ENCODE measurements at regions not wholly inside any gene's neighbourhood (a gene's known extent, or its start where the extent isn't known, plus 50 kb on each side); places are given as distances from the start of the nearest gene placed in this dataset.
A peak's percentile ranks its signal among the peaks of the same experiment; 100 is the strongest.

DNA sequence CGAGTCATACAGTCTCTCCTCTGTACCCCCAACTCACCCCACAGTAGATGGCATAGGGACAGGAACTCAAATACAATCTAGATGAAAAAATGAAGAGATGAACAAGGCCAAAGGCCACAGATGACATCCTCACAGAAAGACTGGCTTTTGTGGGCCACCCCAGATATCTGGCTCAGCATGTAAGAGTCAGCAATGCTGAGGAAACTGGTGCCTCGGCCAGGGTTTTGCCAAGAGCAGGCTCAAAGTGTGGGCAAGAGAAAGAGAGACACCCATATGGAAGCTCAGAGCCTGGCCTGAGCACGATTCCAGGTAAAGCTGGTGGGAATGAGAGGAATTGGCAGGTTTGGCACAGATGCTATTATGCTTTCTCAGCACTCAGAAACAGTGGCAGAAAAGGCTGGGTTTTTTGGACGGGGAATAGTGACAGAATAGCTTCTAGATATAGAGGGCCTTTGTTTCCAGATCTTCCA lies 460.6 kb downstream of the FOXO1 start:
- CTCF ChIA-PET, result interaction anchor here (0.9 to 1.5 kb wide), 5 partner anchors 10 to 855 kb away, joined by 3 to 6 read pairs (median 4); no protein-coding TSS in a partner anchor
- peaks cover 36% of the 10 kb centered on the region for H3K36me3 Mint-ChIP-seq (ENCODE audit: low read depth)
- no peak for DNase-seq
- peaks cover 40% of the 10 kb centered on the region for H3K4me1 Mint-ChIP-seq
- peaks cover 15% of the 10 kb centered on the region for H3K9me3 Mint-ChIP-seq
- H3K27me3 Mint-ChIP-seq, result no peaks in the 10 kb centered on the region
- POLR2A ChIA-PET, result interaction anchor here (1.0 kb wide), 1 partner anchor 460 kb away, joined by 3 read pairs; no protein-coding TSS in a partner anchor
- H3K27ac Mint-ChIP-seq, result peak overlapping the region; percentile 99
- no peak overlapping the region for H3K4me3 Mint-ChIP-seq

DNA sequence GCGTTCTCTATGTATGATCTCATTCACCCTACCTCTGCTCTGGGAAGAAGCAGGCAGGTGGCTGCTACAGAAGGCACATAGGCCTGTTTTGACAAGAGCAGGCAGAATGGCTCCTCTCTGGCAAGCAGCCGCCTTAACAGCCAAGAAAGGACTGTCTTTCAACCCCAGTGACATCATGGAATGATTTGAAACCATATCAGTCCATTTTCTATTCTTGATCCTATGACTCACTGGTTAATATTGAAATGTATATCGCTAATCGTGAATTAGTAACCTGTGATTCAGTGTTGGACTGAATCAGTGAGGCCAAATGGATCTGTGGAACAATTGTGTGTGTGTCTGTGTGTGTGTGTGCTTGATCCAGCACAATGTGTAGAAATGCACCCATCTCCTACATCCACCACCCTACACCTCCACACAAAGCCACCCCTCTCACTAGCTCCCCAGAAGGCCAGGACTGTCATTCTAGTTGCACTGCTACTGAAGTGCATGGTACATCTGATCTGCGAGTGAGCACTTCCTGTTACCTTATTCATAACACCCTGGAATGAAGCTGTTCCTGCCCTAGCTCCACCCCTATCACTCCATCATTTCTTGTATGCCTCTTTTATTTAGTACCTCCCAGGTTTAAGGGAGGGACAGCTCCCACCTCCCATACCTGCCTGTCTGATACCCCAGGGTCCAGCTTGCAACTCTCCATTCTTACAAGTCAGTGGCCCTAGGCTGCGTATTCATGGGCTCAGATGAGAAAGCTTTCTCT lies 460.0 kb downstream of the FOXO1 start:
- peak overlapping the region; percentile 99 for H3K27ac Mint-ChIP-seq
- H3K36me3 Mint-ChIP-seq (ENCODE audit: low read depth), result peaks cover 36% of the 10 kb centered on the region
- peak overlapping the region; percentile 45 for H3K4me3 Mint-ChIP-seq
- H3K4me1 Mint-ChIP-seq, result peaks cover 39% of the 10 kb centered on the region
- H3K9me3 Mint-ChIP-seq, result peaks cover 15% of the 10 kb centered on the region
- ChIA-PET POLR2A (interaction anchor here (1.0 kb wide), 1 partner anchor 459 kb away, joined by 3 read pairs; no protein-coding TSS in a partner anchor), CTCF (interaction anchor here (0.8 to 1.5 kb wide), 6 partner anchors 9 to 854 kb away, joined by 3 to 6 read pairs (median 4); no protein-coding TSS in a partner anchor)
- peak; percentile 45 for DNase-seq
- H3K27me3 Mint-ChIP-seq, result no peaks in the 10 kb centered on the region

DNA sequence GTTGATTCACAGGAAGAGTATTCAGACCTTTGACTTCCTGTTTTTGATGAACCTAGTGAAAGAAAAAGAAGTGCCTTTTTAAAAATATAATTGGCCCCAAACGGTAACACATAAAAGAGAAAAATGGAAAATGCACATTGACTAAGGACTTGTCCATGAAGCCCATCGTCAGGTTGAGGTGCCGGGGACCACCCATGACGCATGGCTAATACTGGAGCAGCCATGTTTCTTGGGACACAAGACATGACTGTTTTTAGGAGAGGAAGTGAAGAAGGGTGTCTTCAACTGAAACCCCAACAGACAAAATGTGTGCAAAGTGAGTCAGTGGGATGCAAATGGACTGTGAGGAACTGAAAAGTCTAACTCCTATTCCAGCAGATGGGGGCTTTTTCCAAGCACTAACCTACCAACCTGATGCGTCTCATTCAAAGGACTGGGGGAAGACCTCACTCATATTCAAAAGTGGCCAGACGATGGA lies 459.4 kb downstream of the FOXO1 start:
- Mint-ChIP-seq H3K4me1 (peaks cover 45% of the 10 kb centered on the region), H3K27ac (peak overlapping the region; percentile 99), H3K27me3 (no peaks in the 10 kb centered on the region), H3K4me3 (no peak overlapping the region), H3K9me3 (peaks cover 20% of the 10 kb centered on the region), H3K36me3 (ENCODE audit: low read depth) (peaks cover 37% of the 10 kb centered on the region)
- POLR2A ChIA-PET, result interaction anchor here (1.0 kb wide), 1 partner anchor 458 kb away, joined by 3 read pairs; no protein-coding TSS in a partner anchor
- CTCF ChIA-PET, result interaction anchor here (0.8 to 1.5 kb wide), 7 partner anchors 9 to 854 kb away, joined by 3 to 6 read pairs (median 4); no protein-coding TSS in a partner anchor
- no peak for DNase-seq

DNA sequence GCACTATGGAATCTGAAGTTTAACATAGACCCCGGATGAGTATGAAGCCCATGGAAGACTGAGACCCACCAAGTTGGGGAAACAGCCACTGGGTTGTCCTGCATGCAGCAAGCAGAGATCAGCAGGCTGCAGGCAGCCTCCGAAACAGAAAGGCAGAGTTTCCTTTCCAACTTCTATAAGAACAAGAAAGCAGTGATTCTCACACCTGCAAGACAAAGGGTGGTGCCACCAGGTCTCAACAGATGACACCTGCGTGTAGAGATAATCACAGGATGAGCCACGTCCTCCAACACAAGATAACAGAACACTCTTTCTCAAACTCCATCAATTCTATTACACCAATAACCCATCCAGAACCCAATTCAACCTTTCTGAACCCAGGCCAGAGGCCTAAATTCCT lies 457.9 kb downstream of the FOXO1 start:
- Mint-ChIP-seq H3K36me3 (ENCODE audit: low read depth) (peaks cover 38% of the 10 kb centered on the region), H3K27ac (peak overlapping the region; percentile 70), H3K27me3 (no peaks in the 10 kb centered on the region), H3K9me3 (peaks cover 20% of the 10 kb centered on the region), H3K4me3 (no peak overlapping the region), H3K4me1 (peaks cover 46% of the 10 kb centered on the region)
- CTCF ChIA-PET, result no interaction called here
- no peak for DNase-seq
- POLR2A ChIA-PET, result no interaction called here

DNA sequence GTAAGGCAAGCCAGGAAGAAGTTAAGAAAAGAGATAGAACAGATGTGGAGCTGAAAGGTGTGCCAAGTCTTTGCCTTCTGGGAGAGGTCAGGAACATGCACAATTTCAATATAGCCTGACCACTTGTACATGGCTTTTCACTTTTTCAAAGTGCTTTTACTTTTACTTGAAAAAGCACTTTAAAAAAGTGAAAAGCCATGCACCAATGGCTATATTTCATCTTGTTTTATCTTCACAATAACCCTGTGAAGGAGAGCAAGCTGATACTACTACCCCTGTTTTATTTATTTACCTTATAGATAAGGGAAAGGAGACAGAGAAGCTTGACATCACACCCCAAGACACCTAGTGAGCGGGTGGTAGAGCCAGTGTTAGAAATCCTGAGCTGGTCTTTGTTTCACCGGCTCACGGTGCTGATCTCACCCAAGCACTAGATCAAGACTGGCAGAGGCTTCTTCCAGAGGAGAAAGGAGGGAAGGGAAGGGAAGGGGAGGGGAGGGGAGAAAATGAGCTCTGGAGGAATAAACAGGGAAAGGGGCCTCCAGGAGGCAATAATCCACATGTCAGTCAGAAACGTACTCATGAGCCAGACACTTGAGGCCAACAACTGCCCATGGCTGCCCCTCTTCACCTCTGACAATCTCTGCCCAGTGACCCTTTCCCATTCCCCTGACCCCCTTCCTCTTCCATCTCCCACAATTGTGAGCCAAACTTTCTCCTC lies 455.4 kb downstream of the FOXO1 start:
- Mint-ChIP-seq H3K36me3 (ENCODE audit: low read depth) (peaks cover 25% of the 10 kb centered on the region), H3K9me3 (peaks cover 20% of the 10 kb centered on the region), H3K4me3 (no peak overlapping the region), H3K4me1 (peaks cover 40% of the 10 kb centered on the region), H3K27me3 (no peaks in the 10 kb centered on the region), H3K27ac (no peak overlapping the region)
- no peak for DNase-seq
- ChIA-PET CTCF (interaction anchor here (0.6 to 0.8 kb wide), 2 partner anchors 21 to 61 kb away, joined by 3 read pairs; no protein-coding TSS in a partner anchor), POLR2A (no interaction called here)

DNA sequence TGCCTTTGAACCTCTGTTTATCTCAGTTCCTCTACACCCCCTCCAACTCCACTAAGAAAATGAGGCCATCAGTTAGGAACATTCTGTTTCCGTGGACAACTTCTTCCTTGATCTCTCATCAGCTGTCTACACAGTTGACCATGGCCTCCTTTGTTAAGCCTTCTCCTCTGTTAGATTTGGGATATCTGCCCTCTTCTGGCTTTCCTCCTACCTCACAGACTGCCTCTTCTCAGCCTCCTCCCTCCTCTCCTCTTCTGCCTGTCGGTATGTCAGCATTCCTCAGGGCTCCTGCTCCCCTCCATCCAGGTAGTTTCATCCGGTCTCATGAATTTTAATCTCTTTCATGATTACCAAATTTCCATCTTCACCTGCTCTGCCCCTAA lies 454.9 kb downstream of the FOXO1 start:
- Mint-ChIP-seq H3K9me3 (peaks cover 20% of the 10 kb centered on the region), H3K27me3 (no peaks in the 10 kb centered on the region), H3K4me3 (no peak overlapping the region), H3K4me1 (peaks cover 35% of the 10 kb centered on the region), H3K36me3 (ENCODE audit: low read depth) (peaks cover 20% of the 10 kb centered on the region), H3K27ac (no peak overlapping the region)
- POLR2A ChIA-PET, result no interaction called here
- CTCF ChIA-PET, result interaction anchor here (0.6 to 1.4 kb wide), 3 partner anchors 11 to 62 kb away, joined by 3 to 7 read pairs (median 3); no protein-coding TSS in a partner anchor
- no peak for DNase-seq

DNA sequence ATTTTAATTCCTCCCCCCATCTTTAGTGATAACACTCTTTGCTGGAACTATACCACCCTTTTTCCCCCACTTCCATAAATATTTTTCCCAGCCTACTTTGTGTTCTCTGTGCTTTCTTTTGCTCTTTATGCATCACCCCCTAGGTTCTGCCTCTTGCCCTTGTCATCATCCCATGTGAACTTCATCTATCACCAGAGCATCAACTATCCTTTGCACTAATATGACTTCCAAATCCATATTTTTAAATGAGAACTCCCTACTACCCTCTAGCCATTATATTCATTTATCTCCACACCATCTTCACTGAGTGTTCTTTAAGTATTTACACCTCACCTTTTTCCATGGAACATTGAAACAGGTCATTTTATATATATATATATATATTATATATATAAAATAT lies 452.7 kb downstream of the FOXO1 start:
- CTCF ChIA-PET, result no interaction called here
- POLR2A ChIA-PET, result no interaction called here
- no peak overlapping the region for H3K4me3 Mint-ChIP-seq
- H3K27ac Mint-ChIP-seq, result no peak overlapping the region
- H3K9me3 Mint-ChIP-seq, result peaks cover 18% of the 10 kb centered on the region
- no peaks in the 10 kb centered on the region for H3K27me3 Mint-ChIP-seq
- H3K4me1 Mint-ChIP-seq, result peaks cover 19% of the 10 kb centered on the region
- no peak for DNase-seq
- peaks cover 6% of the 10 kb centered on the region for H3K36me3 Mint-ChIP-seq (ENCODE audit: low read depth)

DNA sequence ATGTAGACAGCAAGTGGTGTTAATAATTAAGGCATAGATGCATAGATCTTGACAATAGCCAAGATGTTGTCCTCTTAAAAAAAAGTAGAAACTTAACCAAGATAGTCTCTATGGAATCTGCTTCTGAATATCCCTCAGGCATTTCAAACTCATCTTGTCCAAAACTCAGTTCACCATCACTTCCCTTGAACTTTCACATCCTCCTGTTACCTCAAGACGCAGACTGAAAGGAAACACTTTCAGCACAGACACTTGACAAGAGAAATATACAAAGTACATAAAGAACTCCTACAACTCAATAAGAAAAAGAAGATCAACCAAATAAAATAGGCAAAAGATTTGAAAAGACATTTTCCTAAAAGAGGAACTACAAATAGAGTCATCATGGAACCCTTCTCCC lies 451.1 kb downstream of the FOXO1 start:
- ChIA-PET POLR2A (no interaction called here), CTCF (interaction anchor here (1.0 kb wide), 1 partner anchor 9 kb away, joined by 3 read pairs; no protein-coding TSS in a partner anchor)
- H3K27me3 Mint-ChIP-seq, result no peaks in the 10 kb centered on the region
- no peak for DNase-seq
- peaks cover 19% of the 10 kb centered on the region for H3K9me3 Mint-ChIP-seq
- no peak overlapping the region for H3K27ac Mint-ChIP-seq
- H3K4me3 Mint-ChIP-seq, result no peak overlapping the region
- peaks cover 9% of the 10 kb centered on the region for H3K36me3 Mint-ChIP-seq (ENCODE audit: low read depth)
- H3K4me1 Mint-ChIP-seq, result peaks cover 22% of the 10 kb centered on the region

DNA sequence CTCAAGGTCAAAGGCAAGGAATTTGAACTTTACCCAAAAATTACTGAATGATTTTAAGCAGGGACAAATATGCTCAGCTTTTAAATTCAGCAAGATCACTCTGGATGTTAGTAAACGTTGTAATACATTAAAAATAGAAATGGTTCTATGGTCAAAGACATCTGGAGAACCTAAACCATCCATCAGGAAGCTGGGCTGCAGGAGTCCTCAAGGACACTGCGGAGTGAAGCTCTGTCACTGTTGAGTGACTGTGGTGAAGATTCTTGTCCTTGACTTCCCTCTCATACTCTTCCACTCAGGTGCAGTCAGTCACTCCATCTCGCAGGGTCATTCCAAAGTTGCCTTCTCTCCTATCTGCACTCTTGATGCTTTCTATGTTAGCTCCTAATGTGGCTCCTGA lies 450.7 kb downstream of the FOXO1 start:
- H3K4me3 Mint-ChIP-seq, result no peak overlapping the region
- H3K27ac Mint-ChIP-seq, result no peak overlapping the region
- H3K4me1 Mint-ChIP-seq, result peaks cover 27% of the 10 kb centered on the region
- ChIA-PET POLR2A (no interaction called here), CTCF (interaction anchor here (1.0 kb wide), 2 partner anchors 10 kb away, joined by 3 read pairs; no protein-coding TSS in a partner anchor)
- H3K9me3 Mint-ChIP-seq, result peaks cover 20% of the 10 kb centered on the region
- H3K27me3 Mint-ChIP-seq, result no peaks in the 10 kb centered on the region
- H3K36me3 Mint-ChIP-seq (ENCODE audit: low read depth), result peaks cover 10% of the 10 kb centered on the region
- no peak for DNase-seq

DNA sequence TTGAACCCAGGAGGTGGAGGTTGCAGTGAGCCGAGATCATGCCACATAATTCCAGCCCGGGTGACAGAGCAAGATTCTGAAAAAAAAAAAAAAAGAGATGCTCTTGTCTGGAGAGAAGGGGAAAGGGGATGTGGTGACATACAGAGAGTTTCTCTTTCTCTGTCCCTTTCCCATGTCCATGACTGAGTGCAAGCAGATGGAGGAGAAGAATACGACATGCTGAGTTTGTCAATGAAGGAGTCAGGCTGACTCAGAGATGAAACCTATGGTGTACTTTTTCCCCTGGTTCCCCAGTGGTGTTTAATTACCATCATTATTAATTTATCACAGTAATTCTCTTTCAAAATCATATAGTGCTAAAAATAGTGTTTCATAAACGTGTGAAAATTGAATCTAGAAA lies 448.8 kb downstream of the FOXO1 start:
- H3K27me3 Mint-ChIP-seq, result no peaks in the 10 kb centered on the region
- no peak for DNase-seq
- ChIA-PET CTCF (interaction anchor here (1.9 kb wide), 1 partner anchor 10 kb away, joined by 4 read pairs; no protein-coding TSS in a partner anchor), POLR2A (no interaction called here)
- peaks cover 13% of the 10 kb centered on the region for H3K9me3 Mint-ChIP-seq
- peaks cover 7% of the 10 kb centered on the region for H3K36me3 Mint-ChIP-seq (ENCODE audit: low read depth)
- no peak overlapping the region for H3K27ac Mint-ChIP-seq
- H3K4me3 Mint-ChIP-seq, result no peak overlapping the region
- peaks cover 37% of the 10 kb centered on the region for H3K4me1 Mint-ChIP-seq

DNA sequence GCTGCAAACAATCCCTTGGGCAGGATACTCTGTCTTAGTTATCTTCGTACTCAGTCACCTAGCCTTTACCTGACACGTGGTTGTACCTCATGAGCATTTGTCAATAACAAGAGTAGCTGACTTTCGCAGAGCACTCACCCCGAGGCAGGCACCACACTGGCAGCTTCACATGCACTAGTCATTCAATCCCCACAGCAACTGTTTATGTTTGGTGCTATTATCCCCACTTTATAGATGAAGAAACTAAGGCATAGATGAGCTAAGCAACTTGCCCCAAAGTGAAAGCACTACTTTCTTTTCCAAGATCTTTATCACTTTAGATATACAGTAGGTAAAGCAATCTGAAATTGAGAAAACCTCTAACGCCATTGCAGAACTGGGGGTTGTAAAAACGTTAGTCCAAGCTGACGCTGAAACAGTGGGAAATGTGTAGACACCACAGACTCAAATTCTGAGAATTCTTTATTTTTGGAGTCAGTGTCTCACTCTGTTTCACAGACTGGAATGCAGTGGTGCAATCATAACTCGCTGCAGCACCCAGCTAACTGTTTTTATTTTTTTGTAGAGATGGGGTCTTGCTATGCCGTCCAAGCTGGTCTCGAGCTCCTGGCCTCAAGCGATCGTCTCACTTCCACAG lies 446.0 kb downstream of the FOXO1 start:
- Mint-ChIP-seq H3K27ac (no peak overlapping the region), H3K36me3 (ENCODE audit: low read depth) (peaks cover 4% of the 10 kb centered on the region), H3K27me3 (no peaks in the 10 kb centered on the region), H3K4me1 (peaks cover 37% of the 10 kb centered on the region), H3K4me3 (no peak overlapping the region), H3K9me3 (peaks cover 6% of the 10 kb centered on the region)
- CTCF ChIA-PET, result interaction anchor here (0.6 to 1.6 kb wide), 2 partner anchors 16 to 172 kb away, joined by 4 to 5 read pairs; no protein-coding TSS in a partner anchor
- no peak for DNase-seq
- POLR2A ChIA-PET, result no interaction called here

DNA sequence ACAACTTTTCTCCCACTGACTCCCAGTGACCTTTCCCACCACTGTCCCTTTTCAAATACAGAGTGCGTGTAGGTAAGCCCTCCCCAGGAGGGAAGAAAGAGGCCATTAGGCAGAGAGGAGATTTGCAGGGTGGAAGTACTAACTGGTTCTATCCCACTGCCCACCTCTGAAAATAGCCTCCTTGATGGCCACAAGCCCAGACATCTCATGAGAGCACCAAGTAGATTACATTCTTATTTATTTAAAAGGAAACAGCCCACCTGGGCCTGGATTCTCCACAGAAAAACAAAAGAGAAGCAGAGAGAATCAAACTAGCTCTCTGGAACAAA lies 445.3 kb downstream of the FOXO1 start:
- H3K4me1 Mint-ChIP-seq, result peaks cover 36% of the 10 kb centered on the region
- CTCF ChIA-PET, result interaction anchor here (1.0 to 1.6 kb wide), 2 partner anchors 17 kb away, joined by 3 to 5 read pairs; no protein-coding TSS in a partner anchor

More for the DNA sequence above, 445.3 kb downstream of the FOXO1 start:
- H3K27ac Mint-ChIP-seq, result peak overlapping the region; percentile 72
- peaks cover 5% of the 10 kb centered on the region for H3K9me3 Mint-ChIP-seq
- no peak for DNase-seq
- POLR2A ChIA-PET, result no interaction called here
- H3K36me3 Mint-ChIP-seq (ENCODE audit: low read depth), result peaks cover 4% of the 10 kb centered on the region
- no peak overlapping the region for H3K4me3 Mint-ChIP-seq
- no peaks in the 10 kb centered on the region for H3K27me3 Mint-ChIP-seq
